SK-N-MC (cell line): ENCODE measurements at regions not wholly inside any gene's neighbourhood (a gene's known extent, or its start where the extent isn't known, plus 50 kb on each side); places are given as distances from the start of the nearest gene placed in this dataset.

Experiments used
- EZH2 ChIP-seq: fragments of 200-600 bp; sonication (generic); IDR thresholded peaks from one replicate; pipeline ENCODE4 v1.6.1; 2017; ENCODE audit warnings: antibody characterized with exemption
- FOXP2 ChIP-seq: optimal IDR thresholded peaks from 2 replicates; pipeline ENCODE3; 2011; ENCODE audit warnings: mild to moderate bottlenecking, moderate library complexity; ENCODE audit not compliant: insufficient read depth; ENCODE audit errors: extremely low read length, control extremely low read depth
- POLR2AphosphoS5 ChIP-seq: IDR thresholded peaks from 2 replicates; pipeline ENCODE4 v1.6.1; 2012; ENCODE audit warnings: mild to moderate bottlenecking, low read depth, low read length, borderline replicate concordance

GRCh38 chr2:228699888-228700287, 518.4 kb upstream of the SPHKAP start:
- TF ChIP-seq POLR2AphosphoS5: no peak
- no peak for TF ChIP-seq EZH2
- no peak for TF ChIP-seq FOXP2
